Body of pancreas (tissue), 4 donors: ENCODE measurements at regions not wholly inside any gene's neighbourhood (a gene's known extent, or its start where the extent isn't known, plus 50 kb on each side); places are given as distances from the start of the nearest gene placed in this dataset.

Experiments
- ATAC-seq: fragments of 150-250 bp; one replicate; pipeline ENCODE4 v1.9.1; 2016
- DNase-seq, 4 donors: peaks; one replicate each; pipeline ENCODE4 v3.0.0-alpha.2; 2019
- H3K27ac ChIP-seq, 4 donors: fragments of 200-600 bp; sonication (generic); 1 replicate in 3 of 4; 2 replicates in 1 of 4; pipeline versions ENCODE4 v1.5.1 to v1.6.1; 2016 to 2019; ENCODE audit warnings: mild to moderate bottlenecking in 1 of 4, mixed read lengths in 1 of 4, moderate library complexity in 1 of 4
- H3K27me3 ChIP-seq, 2 donors: fragments of 200-600 bp; sonication (generic); one replicate each; pipeline ENCODE4 v1.6.0; 2016; ENCODE audit warnings: mild to moderate bottlenecking in 1 of 2
- H3K36me3 ChIP-seq, 2 donors: fragments of 200-600 bp; sonication (generic); replicated peaks in 1 of 2; 2 replicates each; pipeline ENCODE4 v1.5.1; 2016; ENCODE audit warnings: low read depth in 2 of 2; ENCODE audit not compliant: insufficient read depth in 1 of 2
- H3K4me1 ChIP-seq: fragments of 200-600 bp; sonication (generic); one replicate; pipeline ENCODE4 v1.6.0; 2016
- H3K4me3 ChIP-seq, 2 donors: fragments of 200-600 bp; sonication (generic); 1 replicate in 1 of 2; 2 replicates in 1 of 2; pipeline ENCODE4 v1.5.1; 2016 to 2019
- H3K9me3 ChIP-seq, 3 donors: fragments of 200-600 bp; sonication (generic); 1 replicate in 2 of 3; 2 replicates in 1 of 3; pipeline ENCODE4 v1.5.1; 2016
- POLR2A ChIP-seq, 3 donors: fragments of 450-650 bp; IDR thresholded peaks; one replicate each; pipeline ENCODE4 v1.6.1; 2016; ENCODE audit warnings: antibody characterized with exemption in 3 of 3, mild to moderate bottlenecking in 2 of 3
- WGBS, 2 donors: methylation state at CpG; one replicate each; pipeline ENCODE4 v1.1.5; 2017; 5-methylcytosine and 5-hydroxymethylcytosine counted together
- intact Hi-C: fragments of 100-400 bp; cut with DNase I; formaldehyde crosslinking; loops from one replicate; pipeline ENCODE4 v1.15.1; 2023
- TF ChIP-seq, protein P1 (sequence below), 7 experiments: fragments of 450-650 bp in 4 of 7; fragments of 200-600 bp in 3 of 7; sonication (generic) in 3 of 7; IDR thresholded peaks; one replicate each; pipeline ENCODE4 v1.5.1; 2016 to 2019; ENCODE audit warnings: antibody characterized with exemption in 7 of 7

DNA sequence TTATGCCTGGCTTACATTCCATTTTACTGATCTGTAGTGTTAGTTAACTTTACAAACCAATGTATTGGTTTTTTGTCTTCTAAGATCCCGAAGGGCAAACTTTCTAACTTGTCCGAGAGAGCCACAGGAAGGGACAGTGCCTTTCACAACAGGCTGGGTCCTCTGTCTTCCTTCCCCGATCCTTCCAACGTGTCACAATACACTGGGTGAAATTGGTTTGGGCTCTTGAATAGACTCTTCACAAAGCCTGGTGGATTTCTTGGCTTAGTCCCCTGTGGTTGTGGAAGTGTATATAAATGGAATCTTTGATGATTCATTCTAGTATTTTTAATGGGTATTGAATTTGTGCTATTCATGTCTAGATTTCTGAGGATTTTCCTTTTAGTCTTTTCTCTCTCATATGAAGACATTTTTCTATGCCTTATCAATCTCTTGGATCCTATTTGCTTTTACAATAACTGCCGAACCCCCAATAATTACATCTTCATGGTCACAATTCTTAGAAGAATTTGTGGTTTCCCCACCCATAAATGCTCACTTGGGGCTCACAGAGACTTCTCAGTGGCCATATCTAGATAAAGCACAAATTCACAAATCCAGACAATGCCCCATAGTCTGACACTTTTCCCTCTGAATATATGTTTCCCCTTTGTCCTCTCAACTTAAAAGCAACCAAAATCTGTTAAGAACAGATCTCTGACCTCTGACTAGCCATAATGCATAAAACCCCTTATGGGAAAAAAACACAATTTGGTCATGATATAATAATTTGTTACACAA lies 107.7 kb downstream of the MTRR start:
- Histone ChIP-seq H3K27me3 (no peaks in the 10 kb centered on the region), H3K9me3 (no peaks in the 10 kb centered on the region), H3K27ac (no peak overlapping the region), H3K36me3 (no peaks in the 10 kb centered on the region), H3K4me3 (no peak overlapping the region), H3K4me1 (no peaks in the 10 kb centered on the region)
- ATAC-seq (no peak), DNase-seq (no peak)
- intact Hi-C loops: no loop called here
- TF ChIP-seq POLR2A (IDR thresholded peaks at IDR 0.05): no peak
- TF ChIP-seq, protein P1, sequence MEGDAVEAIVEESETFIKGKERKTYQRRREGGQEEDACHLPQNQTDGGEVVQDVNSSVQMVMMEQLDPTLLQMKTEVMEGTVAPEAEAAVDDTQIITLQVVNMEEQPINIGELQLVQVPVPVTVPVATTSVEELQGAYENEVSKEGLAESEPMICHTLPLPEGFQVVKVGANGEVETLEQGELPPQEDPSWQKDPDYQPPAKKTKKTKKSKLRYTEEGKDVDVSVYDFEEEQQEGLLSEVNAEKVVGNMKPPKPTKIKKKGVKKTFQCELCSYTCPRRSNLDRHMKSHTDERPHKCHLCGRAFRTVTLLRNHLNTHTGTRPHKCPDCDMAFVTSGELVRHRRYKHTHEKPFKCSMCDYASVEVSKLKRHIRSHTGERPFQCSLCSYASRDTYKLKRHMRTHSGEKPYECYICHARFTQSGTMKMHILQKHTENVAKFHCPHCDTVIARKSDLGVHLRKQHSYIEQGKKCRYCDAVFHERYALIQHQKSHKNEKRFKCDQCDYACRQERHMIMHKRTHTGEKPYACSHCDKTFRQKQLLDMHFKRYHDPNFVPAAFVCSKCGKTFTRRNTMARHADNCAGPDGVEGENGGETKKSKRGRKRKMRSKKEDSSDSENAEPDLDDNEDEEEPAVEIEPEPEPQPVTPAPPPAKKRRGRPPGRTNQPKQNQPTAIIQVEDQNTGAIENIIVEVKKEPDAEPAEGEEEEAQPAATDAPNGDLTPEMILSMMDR (IDR thresholded peaks at IDR 0.05): no peak
- WGBS, 2 donors: 18 to 22% methylated on average over 5 of the region's 5 CpGs

DNA sequence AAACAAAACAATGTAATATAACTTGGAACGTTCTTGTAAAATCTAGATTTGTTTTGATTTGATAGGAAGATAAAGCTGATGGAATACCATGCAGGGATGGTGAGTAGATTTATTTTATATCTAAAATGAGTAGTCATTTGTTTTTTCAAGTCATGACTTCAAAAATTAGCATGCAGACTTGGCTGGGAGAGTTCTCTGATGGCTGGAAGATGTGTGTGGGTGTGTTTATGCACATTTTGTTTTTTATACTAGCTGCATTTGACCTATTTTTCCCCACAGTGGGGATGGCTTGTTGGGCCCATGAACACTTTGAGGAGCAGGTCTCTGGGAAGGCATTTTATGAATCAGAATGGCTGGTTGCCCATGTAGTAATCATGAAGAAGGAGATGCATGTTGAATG lies 109.2 kb downstream of the MTRR start:
- Histone ChIP-seq H3K4me3 (no peak overlapping the region), H3K4me1 (no peaks in the 10 kb centered on the region), H3K9me3 (no peaks in the 10 kb centered on the region), H3K36me3 (no peaks in the 10 kb centered on the region), H3K27ac (no peak overlapping the region), H3K27me3 (no peaks in the 10 kb centered on the region)
- no peak for DNase-seq
- no peak for ATAC-seq
- TF ChIP-seq, protein P1 (IDR thresholded peaks at IDR 0.05): no peak
- TF ChIP-seq POLR2A (IDR thresholded peaks at IDR 0.05): no peak
- intact Hi-C loops: no loop called here
- WGBS, 2 donors: 33 to 44% methylated on average over 1 of the region's 1 CpG

DNA sequence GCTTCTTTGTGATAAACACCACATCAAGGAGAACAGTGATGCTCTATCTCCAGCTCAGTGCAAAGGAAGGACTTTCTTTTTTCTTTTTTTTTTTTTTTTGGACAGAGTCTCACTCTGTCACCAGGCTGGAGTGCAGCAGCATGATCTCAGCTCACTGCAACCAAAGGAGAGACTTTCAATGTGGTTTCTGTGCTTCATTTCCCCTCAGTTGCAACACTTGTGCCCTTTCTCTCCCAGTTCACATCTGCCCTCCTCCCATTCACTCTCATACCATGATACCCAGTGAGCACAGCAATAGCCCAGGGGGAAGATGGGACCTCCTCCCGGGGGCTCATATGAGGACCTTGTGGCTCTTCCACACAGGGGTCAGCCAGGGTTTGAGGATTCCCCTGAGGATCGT lies 110.0 kb downstream of the MTRR start:
- no peaks in the 10 kb centered on the region for H3K4me1 ChIP-seq
- intact Hi-C loops: no loop called here

DNA sequence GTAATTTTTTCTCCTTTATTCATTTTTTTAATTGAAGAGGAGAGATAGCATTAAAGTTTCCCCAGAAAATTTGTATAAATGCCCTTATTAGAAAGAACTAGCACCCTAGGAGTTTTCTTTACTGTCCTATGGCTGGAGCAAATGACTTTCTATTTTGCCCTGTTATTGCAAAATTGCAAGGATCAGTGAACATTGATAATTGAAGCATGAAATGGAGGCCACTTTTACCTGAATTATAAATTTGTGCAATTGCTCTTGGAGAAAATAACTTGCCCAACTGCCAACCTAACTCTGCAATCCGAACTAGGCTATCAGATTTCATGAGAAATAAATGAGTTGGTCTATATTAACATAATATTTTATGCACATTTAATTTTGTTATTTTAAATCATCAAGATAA lies 111.9 kb downstream of the MTRR start:
- intact Hi-C loops: no loop called here
- 45 to 46% methylated on average over 1 of the region's 1 CpG for WGBS, 2 donors

More for the DNA sequence above, 110.0 kb downstream of the MTRR start:
- no peak for ATAC-seq
- 41 to 46% methylated on average over 2 of the region's 2 CpGs for WGBS, 2 donors
- no peak for DNase-seq
- H3K27ac ChIP-seq: no peak overlapping the region
- TF ChIP-seq, protein P1 (IDR thresholded peaks at IDR 0.05): no peak
- no peaks in the 10 kb centered on the region for H3K27me3 ChIP-seq
- H3K4me3 ChIP-seq: no peak overlapping the region
- no peaks in the 10 kb centered on the region for H3K36me3 ChIP-seq
- no peaks in the 10 kb centered on the region for H3K9me3 ChIP-seq

More for the DNA sequence above, 111.9 kb downstream of the MTRR start:
- DNase-seq: no peak
- no peak for TF ChIP-seq POLR2A (IDR thresholded peaks at IDR 0.05)
- TF ChIP-seq, protein P1 (IDR thresholded peaks at IDR 0.05): no peak
- Histone ChIP-seq H3K36me3 (no peaks in the 10 kb centered on the region), H3K9me3 (no peaks in the 10 kb centered on the region), H3K4me1 (no peaks in the 10 kb centered on the region), H3K27ac (no peak overlapping the region), H3K27me3 (no peaks in the 10 kb centered on the region), H3K4me3 (no peak overlapping the region)
- ATAC-seq: no peak
